HUES64 (cell line): ENCODE measurements at regions not wholly inside any gene's neighbourhood (a gene's known extent, or its start where the extent isn't known, plus 50 kb on each side); places are given as distances from the start of the nearest gene placed in this dataset.
A peak's percentile ranks its signal among the peaks of the same experiment; 100 is the strongest.

Experiments
- H3K27ac ChIP-seq: 2 replicates; pipeline ENCODE4 v1.7.0; 2013; ENCODE audit warnings: low read depth, low read length, inconsistent platforms
- H3K27me3 ChIP-seq: 2 replicates; pipeline ENCODE4 v1.6.1; 2013; ENCODE audit warnings: mild to moderate bottlenecking, low read length; ENCODE audit not compliant: insufficient read depth
- H3K36me3 ChIP-seq: 2 replicates; pipeline ENCODE4 v1.6.1; 2013; ENCODE audit warnings: mild to moderate bottlenecking, low read length; ENCODE audit not compliant: insufficient read depth
- H3K4me1 ChIP-seq: 2 replicates; pipeline ENCODE4 v1.6.1; 2013; ENCODE audit warnings: mild to moderate bottlenecking, low read length, moderate library complexity; ENCODE audit not compliant: insufficient read depth
- H3K4me3 ChIP-seq: 2 replicates; pipeline ENCODE4 v1.5.1; 2013; ENCODE audit warnings: mild to moderate bottlenecking, low read length, moderate library complexity
- H3K9ac ChIP-seq: 2 replicates; pipeline ENCODE4 v1.6.1; 2013; ENCODE audit warnings: mild to moderate bottlenecking, low read depth, low read length
- H3K9me3 ChIP-seq: 2 replicates; pipeline ENCODE4 v1.6.1; 2013; ENCODE audit warnings: low read depth, low read length; ENCODE audit not compliant: insufficient read depth
- WGBS: fragments of 150-250, 120-280 bp; methylation state at CpG from one replicate; pipeline ENCODE4 v1.1.7; 2013; ENCODE audit warnings: missing lambda C conversion rate; 5-methylcytosine and 5-hydroxymethylcytosine counted together

DNA sequence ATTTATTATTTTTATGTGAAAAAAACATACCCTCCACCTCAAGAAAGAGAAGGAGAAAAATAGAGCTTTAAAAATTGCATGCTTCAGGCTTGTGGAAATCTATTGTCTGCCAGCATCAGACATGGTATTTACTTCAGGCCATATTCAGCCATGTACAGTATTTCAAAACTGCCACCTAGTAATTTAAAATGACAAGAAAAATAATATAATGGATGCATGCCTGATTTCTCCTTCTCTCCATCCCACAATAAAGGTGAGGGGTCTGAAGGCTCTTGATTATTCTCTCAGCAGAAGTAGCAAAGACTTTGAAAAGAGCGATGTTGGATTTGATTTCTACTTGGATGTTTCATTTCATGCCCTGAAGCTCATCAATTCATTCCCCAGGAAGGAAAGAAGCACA, 250.7 kb downstream of the TBC1D4 start:
- no peaks in the 10 kb centered on the region for H3K27me3 ChIP-seq
- H3K4me1 ChIP-seq = no peaks in the 10 kb centered on the region
- H3K36me3 ChIP-seq = no peaks in the 10 kb centered on the region
- H3K9ac ChIP-seq = no peak overlapping the region
- no peaks in the 10 kb centered on the region for H3K9me3 ChIP-seq
- no peak overlapping the region for H3K27ac ChIP-seq
- WGBS = 90% methylated on average over 1 of the region's 1 CpG
- H3K4me3 ChIP-seq = no peak overlapping the region

- H3K4me3 ChIP-seq = no peak overlapping the region
- H3K36me3 ChIP-seq = no peaks in the 10 kb centered on the region
- H3K27me3 ChIP-seq = no peaks in the 10 kb centered on the region
- no peak overlapping the region for H3K27ac ChIP-seq
- H3K9me3 ChIP-seq = no peaks in the 10 kb centered on the region
- no peaks in the 10 kb centered on the region for H3K4me1 ChIP-seq
- WGBS = 96% methylated on average over 3 of the region's 3 CpGs
- no peak overlapping the region for H3K9ac ChIP-seq
Measured at GRCh38 chr13:75226733-75227435, 255.1 kb downstream of the TBC1D4 start.

DNA sequence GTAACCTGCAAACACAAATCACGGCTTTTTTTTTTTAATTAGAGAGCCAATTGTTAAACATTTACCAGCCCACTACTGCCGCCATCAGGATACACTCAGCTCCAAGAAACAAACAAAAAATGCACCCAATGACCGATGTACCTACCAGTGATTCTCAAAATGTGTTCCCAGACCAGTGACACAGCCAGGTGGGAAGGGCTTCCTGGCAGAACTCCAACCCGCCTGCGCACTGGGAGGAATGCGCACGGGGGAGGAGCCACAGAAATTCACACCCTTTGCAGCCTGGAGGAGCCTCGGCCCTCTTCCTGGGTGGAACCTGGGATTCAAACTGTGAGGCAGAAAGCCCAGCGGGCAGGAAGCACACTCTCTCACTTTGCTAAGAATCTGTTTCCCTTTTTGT, 255.9 kb downstream of the TBC1D4 start:
- Histone ChIP-seq H3K27ac (no peak overlapping the region), H3K27me3 (no peaks in the 10 kb centered on the region), H3K4me1 (no peaks in the 10 kb centered on the region), H3K9ac (no peak overlapping the region), H3K36me3 (no peaks in the 10 kb centered on the region), H3K9me3 (no peaks in the 10 kb centered on the region), H3K4me3 (no peak overlapping the region)
- WGBS = 85% methylated on average over 9 of the region's 9 CpGs

- no peak overlapping the region for H3K27ac ChIP-seq
Measured at GRCh38 chr13:75225288-75226032, 256.5 kb downstream of the TBC1D4 start.

DNA sequence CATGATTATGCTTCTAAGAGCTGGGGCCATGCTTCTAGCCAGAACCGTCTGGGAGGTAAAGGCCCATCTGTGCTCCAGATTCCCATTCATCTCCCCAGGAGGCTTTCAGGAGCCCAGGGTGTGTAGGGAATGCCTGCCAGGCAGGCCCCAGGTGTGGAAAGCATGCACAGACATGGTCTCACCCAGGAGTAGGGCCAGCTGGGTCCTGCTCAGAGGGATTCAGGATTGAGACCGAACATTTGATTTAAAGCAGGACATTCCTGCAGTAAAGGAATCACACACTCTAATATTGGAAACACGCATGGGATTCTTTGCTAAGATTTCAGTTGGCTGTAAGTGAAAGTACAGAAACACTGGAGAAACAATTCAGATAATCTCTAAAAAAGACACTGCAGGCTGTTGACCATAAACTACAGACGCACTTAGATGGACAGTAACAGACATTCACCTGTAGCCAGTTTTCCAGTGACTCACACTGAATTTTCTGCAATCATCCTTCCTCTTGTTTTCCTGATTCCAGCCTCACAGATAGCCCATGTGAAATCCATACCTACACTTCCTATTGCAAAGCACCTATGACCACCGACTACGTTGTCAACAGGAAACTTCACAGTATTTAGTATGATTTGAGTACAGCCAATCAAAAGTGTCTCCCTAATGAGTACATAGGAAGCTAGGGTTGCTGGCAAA, 257.8 kb downstream of the TBC1D4 start:
- Histone ChIP-seq H3K9ac (no peak overlapping the region), H3K9me3 (no peaks in the 10 kb centered on the region), H3K36me3 (no peaks in the 10 kb centered on the region), H3K27ac (no peak overlapping the region), H3K4me1 (no peaks in the 10 kb centered on the region), H3K27me3 (no peaks in the 10 kb centered on the region), H3K4me3 (no peak overlapping the region)
- 96% methylated on average over 6 of the region's 6 CpGs for WGBS

More at GRCh38 chr13:75225288-75226032, 256.5 kb downstream of the TBC1D4 start:
- H3K4me1 ChIP-seq = no peaks in the 10 kb centered on the region
- no peaks in the 10 kb centered on the region for H3K36me3 ChIP-seq
- WGBS = 100% methylated on average over 1 of the region's 1 CpG
- H3K9me3 ChIP-seq = no peaks in the 10 kb centered on the region
- no peak overlapping the region for H3K9ac ChIP-seq
- H3K4me3 ChIP-seq = no peak overlapping the region
- H3K27me3 ChIP-seq = no peaks in the 10 kb centered on the region

GRCh38 chr13:75222031-75222430, 259.9 kb downstream of the TBC1D4 start:
- no peaks in the 10 kb centered on the region for H3K27me3 ChIP-seq
- H3K9me3 ChIP-seq = no peaks in the 10 kb centered on the region
- no peaks in the 10 kb centered on the region for H3K4me1 ChIP-seq
- no peak overlapping the region for H3K27ac ChIP-seq
- no peak overlapping the region for H3K9ac ChIP-seq
- H3K36me3 ChIP-seq = no peaks in the 10 kb centered on the region
- WGBS = 88% methylated on average over 1 of the region's 1 CpG
- no peak overlapping the region for H3K4me3 ChIP-seq

DNA sequence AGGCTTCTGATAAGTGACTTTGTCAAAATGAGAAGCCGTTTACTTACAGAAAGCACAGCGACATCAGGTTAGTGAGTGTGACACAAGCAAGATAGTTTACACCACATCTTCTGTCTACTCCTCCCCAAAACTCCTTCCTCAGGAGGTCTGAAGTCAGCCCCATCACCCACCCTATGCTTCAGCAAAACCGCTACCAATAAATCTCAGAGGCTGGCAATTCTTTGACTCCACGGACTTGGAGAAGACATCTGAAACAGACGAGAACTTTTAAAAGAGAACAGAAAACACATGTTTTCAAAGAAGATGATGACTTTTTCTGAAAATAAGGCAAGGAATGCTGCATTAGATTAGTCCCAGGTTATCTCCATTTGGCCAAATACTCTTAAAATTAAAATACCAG, 261.1 kb downstream of the TBC1D4 start:
- Histone ChIP-seq H3K4me3 (no peak overlapping the region), H3K9ac (no peak overlapping the region), H3K9me3 (no peaks in the 10 kb centered on the region), H3K36me3 (no peaks in the 10 kb centered on the region), H3K4me1 (no peaks in the 10 kb centered on the region), H3K27me3 (no peaks in the 10 kb centered on the region), H3K27ac (no peak overlapping the region)
- 97% methylated on average over 5 of the region's 5 CpGs for WGBS

- no peaks in the 10 kb centered on the region for H3K9me3 ChIP-seq
- peak overlapping the region; percentile 54; the same call in 1 of the 2 replicates for H3K4me3 ChIP-seq
- H3K27ac ChIP-seq = no peak overlapping the region
- H3K4me1 ChIP-seq = no peaks in the 10 kb centered on the region
- no peak overlapping the region for H3K9ac ChIP-seq
- no peaks in the 10 kb centered on the region for H3K36me3 ChIP-seq
- no peaks in the 10 kb centered on the region for H3K27me3 ChIP-seq
- 86% methylated on average over 8 of the region's 8 CpGs for WGBS
Measured at GRCh38 chr13:75220238-75220542, 261.8 kb downstream of the TBC1D4 start.

- Histone ChIP-seq H3K27ac (no peak overlapping the region), H3K36me3 (no peaks in the 10 kb centered on the region), H3K4me1 (no peaks in the 10 kb centered on the region), H3K9me3 (no peaks in the 10 kb centered on the region), H3K4me3 (peak overlapping the region; percentile 54), H3K9ac (peak overlapping the region; percentile 62; the same call in 1 of the 2 replicates), H3K27me3 (no peaks in the 10 kb centered on the region)
- WGBS = 11% methylated on average over 31 of the region's 31 CpGs
Measured at GRCh38 chr13:75219479-75220237, 262.3 kb downstream of the TBC1D4 start.

- Histone ChIP-seq H3K4me3 (no peak overlapping the region), H3K4me1 (no peaks in the 10 kb centered on the region), H3K9ac (no peak overlapping the region), H3K27me3 (no peaks in the 10 kb centered on the region), H3K36me3 (no peaks in the 10 kb centered on the region), H3K9me3 (no peaks in the 10 kb centered on the region), H3K27ac (no peak overlapping the region)
- WGBS = 50% methylated on average over 1 of the region's 1 CpG
Measured at GRCh38 chr13:75217949-75218348, 264.0 kb downstream of the TBC1D4 start.

DNA sequence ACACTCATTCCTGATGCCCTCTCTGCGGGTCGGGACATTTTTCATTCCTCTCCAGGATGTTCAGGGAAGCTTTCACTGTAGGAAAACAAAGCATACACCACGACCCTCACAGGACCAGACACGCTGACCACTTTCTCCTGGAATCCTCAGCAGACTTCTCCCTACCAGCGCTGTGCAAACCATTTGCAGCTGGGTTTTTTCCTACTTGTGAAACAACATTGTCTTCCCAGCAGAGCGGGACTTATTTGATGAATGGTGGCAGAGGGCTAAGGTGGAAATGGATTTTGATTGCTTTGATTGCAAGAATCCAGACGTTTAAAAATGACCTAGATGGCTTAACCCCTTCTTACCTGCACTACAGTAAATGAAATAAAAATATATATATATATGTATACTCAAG, 265.9 kb downstream of the TBC1D4 start:
- Histone ChIP-seq H3K4me3 (no peak overlapping the region), H3K9ac (no peak overlapping the region), H3K9me3 (no peaks in the 10 kb centered on the region), H3K36me3 (no peaks in the 10 kb centered on the region), H3K4me1 (no peaks in the 10 kb centered on the region), H3K27ac (no peak overlapping the region), H3K27me3 (no peaks in the 10 kb centered on the region)
- 85% methylated on average over 6 of the region's 7 CpGs for WGBS
